NCI-H748 (cell line): ENCODE measurements at regions not wholly inside any gene's neighbourhood (a gene's known extent, or its start where the extent isn't known, plus 50 kb on each side); places are given as distances from the start of the nearest gene placed in this dataset.

Source experiments
- DNase-seq: peaks from one replicate; lab custom pipeline; 2025; ENCODE audit not compliant: unreplicated experiment; lab: John Stamatoyannopoulos, UW

- no peak for DNase-seq
Observed at GRCh38 chr4:85381968-85382367, 93.0 kb upstream of the ARHGAP24 start.

- no peak for DNase-seq
Observed at GRCh38 chr4:85391071-85391470, 83.9 kb upstream of the ARHGAP24 start.

- DNase-seq: no peak
Observed at GRCh38 chr4:85391589-85392410, 83.2 kb upstream of the ARHGAP24 start.

- DNase-seq: no peak
Observed at GRCh38 chr4:85393201-85393600, 81.7 kb upstream of the ARHGAP24 start.

GRCh38 chr4:85398276-85398675 lies 76.7 kb upstream of the ARHGAP24 start:
- no peak for DNase-seq

- no peak for DNase-seq
Observed at GRCh38 chr4:85399270-85399669, 75.7 kb upstream of the ARHGAP24 start.

GRCh38 chr4:85402371-85402770 lies 72.6 kb upstream of the ARHGAP24 start:
- no peak for DNase-seq

GRCh38 chr4:85406185-85406584 lies 68.8 kb upstream of the ARHGAP24 start:
- DNase-seq: no peak

GRCh38 chr4:85407546-85407945 lies 67.4 kb upstream of the ARHGAP24 start:
- no peak for DNase-seq

- DNase-seq: no peak
Observed at GRCh38 chr4:85408301-85408700, 66.6 kb upstream of the ARHGAP24 start.

- DNase-seq: no peak
Observed at GRCh38 chr4:85409251-85409650, 65.7 kb upstream of the ARHGAP24 start.

- DNase-seq: no peak
Observed at GRCh38 chr4:85411386-85411785, 63.6 kb upstream of the ARHGAP24 start.

GRCh38 chr4:85414972-85415371 lies 60.0 kb upstream of the ARHGAP24 start:
- no peak for DNase-seq

GRCh38 chr4:85416094-85416493 lies 58.9 kb upstream of the ARHGAP24 start:
- DNase-seq: no peak

GRCh38 chr4:85419103-85419502 lies 55.8 kb upstream of the ARHGAP24 start:
- DNase-seq: no peak

- no peak for DNase-seq
Observed at GRCh38 chr4:85420831-85421230, 54.1 kb upstream of the ARHGAP24 start.

- DNase-seq: no peak
Observed at GRCh38 chr4:85423431-85423830, 51.5 kb upstream of the ARHGAP24 start.
